ENCODE measurements at regions not wholly inside any gene's neighbourhood (a gene's known extent, or its start where the extent isn't known, plus 50 kb on each side); places are given as distances from the start of the nearest gene placed in this dataset.
A peak's percentile ranks its signal among the peaks of the same experiment; 100 is the strongest.

DNA sequence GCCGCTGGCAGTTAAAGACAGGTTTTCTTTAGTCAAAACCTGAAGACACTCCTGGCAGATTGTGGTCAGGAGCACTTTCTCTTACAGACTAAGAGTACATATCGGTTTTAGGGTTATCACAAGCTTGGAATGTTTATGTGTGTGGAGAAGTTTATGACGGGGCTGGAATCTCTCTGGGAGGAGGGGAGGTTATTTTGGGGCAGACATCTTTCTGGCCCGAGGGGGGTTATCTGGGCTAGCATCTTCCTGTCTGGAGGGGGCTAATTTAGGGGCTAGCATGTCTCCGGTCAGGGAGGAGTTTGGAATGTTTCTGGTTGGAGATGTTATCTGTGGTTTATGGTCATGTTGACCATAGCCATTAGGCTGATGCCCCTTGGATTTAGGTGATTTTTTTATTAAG, 141.2 kb upstream of the KIF5B start:
- Mint-ChIP-seq H3K36me3 (no peaks in the 10 kb centered on the region), H3K4me3 (no peak overlapping the region), H3K27me3 (ENCODE audit: low read depth) (no peaks in the 10 kb centered on the region), H3K27ac (no peak overlapping the region), H3K4me1 (0 out of 2 replicates have a peak, but pooled peaks cover 4% of the 10 kb centered on the region), H3K9me3 (no peaks in the 10 kb centered on the region)
- no peak for ATAC-seq
- POLR2A ChIA-PET: no interaction called here
- CTCF ChIA-PET: interaction anchor here (2.4 kb wide), 1 partner anchor 13 kb away, joined by 7 read pairs; no protein-coding TSS in a partner anchor
- TF ChIP-seq ZNF138 (CRISPR knock-in tag; conservative IDR thresholded peaks at IDR 0.05) (no peak), ZNF219 (CRISPR knock-in tag; IDR thresholded peaks at IDR 0.05; ENCODE audit: borderline replicate concordance) (no peak), CREM (CRISPR knock-in tag; IDR thresholded peaks at IDR 0.05) (no peak), ZNF121 (CRISPR knock-in tag; IDR thresholded peaks at IDR 0.05) (no peak), ZNF263 (CRISPR knock-in tag; IDR thresholded peaks at IDR 0.05; ENCODE audit: low read depth) (no peak), ZNF416 (CRISPR knock-in tag; IDR thresholded peaks at IDR 0.05) (no peak)
- TF ChIP-seq, protein P1, sequence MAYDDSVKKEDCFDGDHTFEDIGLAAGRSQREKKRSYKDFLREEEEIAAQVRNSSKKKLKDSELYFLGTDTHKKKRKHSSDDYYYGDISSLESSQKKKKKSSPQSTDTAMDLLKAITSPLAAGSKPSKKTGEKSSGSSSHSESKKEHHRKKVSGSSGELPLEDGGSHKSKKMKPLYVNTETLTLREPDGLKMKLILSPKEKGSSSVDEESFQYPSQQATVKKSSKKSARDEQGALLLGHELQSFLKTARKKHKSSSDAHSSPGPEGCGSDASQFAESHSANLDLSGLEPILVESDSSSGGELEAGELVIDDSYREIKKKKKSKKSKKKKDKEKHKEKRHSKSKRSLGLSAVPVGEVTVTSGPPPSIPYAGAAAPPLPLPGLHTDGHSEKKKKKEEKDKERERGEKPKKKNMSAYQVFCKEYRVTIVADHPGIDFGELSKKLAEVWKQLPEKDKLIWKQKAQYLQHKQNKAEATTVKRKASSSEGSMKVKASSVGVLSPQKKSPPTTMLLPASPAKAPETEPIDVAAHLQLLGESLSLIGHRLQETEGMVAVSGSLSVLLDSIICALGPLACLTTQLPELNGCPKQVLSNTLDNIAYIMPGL (CRISPR knock-in tag; IDR thresholded peaks at IDR 0.05): no peak
- TF ChIP-seq, protein P2, sequence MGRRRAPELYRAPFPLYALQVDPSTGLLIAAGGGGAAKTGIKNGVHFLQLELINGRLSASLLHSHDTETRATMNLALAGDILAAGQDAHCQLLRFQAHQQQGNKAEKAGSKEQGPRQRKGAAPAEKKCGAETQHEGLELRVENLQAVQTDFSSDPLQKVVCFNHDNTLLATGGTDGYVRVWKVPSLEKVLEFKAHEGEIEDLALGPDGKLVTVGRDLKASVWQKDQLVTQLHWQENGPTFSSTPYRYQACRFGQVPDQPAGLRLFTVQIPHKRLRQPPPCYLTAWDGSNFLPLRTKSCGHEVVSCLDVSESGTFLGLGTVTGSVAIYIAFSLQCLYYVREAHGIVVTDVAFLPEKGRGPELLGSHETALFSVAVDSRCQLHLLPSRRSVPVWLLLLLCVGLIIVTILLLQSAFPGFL (CRISPR knock-in tag; IDR thresholded peaks at IDR 0.05; ENCODE audit: borderline replicate concordance): no peak
- TF ChIP-seq, protein P3, sequence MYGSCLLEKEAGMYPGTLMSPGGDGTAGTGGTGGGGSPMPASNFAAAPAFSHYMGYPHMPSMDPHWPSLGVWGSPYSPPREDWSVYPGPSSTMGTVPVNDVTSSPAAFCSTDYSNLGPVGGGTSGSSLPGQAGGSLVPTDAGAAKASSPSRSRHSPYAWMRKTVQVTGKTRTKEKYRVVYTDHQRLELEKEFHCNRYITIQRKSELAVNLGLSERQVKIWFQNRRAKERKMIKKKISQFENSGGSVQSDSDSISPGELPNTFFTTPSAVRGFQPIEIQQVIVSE (CRISPR knock-in tag; IDR thresholded peaks at IDR 0.05; ENCODE audit: borderline replicate concordance): no peak
- TF ChIP-seq, protein P4, sequence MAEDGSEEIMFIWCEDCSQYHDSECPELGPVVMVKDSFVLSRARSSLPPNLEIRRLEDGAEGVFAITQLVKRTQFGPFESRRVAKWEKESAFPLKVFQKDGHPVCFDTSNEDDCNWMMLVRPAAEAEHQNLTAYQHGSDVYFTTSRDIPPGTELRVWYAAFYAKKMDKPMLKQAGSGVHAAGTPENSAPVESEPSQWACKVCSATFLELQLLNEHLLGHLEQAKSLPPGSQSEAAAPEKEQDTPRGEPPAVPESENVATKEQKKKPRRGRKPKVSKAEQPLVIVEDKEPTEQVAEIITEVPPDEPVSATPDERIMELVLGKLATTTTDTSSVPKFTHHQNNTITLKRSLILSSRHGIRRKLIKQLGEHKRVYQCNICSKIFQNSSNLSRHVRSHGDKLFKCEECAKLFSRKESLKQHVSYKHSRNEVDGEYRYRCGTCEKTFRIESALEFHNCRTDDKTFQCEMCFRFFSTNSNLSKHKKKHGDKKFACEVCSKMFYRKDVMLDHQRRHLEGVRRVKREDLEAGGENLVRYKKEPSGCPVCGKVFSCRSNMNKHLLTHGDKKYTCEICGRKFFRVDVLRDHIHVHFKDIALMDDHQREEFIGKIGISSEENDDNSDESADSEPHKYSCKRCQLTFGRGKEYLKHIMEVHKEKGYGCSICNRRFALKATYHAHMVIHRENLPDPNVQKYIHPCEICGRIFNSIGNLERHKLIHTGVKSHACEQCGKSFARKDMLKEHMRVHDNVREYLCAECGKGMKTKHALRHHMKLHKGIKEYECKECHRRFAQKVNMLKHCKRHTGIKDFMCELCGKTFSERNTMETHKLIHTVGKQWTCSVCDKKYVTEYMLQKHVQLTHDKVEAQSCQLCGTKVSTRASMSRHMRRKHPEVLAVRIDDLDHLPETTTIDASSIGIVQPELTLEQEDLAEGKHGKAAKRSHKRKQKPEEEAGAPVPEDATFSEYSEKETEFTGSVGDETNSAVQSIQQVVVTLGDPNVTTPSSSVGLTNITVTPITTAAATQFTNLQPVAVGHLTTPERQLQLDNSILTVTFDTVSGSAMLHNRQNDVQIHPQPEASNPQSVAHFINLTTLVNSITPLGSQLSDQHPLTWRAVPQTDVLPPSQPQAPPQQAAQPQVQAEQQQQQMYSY (CRISPR knock-in tag; IDR thresholded peaks at IDR 0.05): no peak
- DNase-seq (ENCODE audit: low spot score): no peak

DNA sequence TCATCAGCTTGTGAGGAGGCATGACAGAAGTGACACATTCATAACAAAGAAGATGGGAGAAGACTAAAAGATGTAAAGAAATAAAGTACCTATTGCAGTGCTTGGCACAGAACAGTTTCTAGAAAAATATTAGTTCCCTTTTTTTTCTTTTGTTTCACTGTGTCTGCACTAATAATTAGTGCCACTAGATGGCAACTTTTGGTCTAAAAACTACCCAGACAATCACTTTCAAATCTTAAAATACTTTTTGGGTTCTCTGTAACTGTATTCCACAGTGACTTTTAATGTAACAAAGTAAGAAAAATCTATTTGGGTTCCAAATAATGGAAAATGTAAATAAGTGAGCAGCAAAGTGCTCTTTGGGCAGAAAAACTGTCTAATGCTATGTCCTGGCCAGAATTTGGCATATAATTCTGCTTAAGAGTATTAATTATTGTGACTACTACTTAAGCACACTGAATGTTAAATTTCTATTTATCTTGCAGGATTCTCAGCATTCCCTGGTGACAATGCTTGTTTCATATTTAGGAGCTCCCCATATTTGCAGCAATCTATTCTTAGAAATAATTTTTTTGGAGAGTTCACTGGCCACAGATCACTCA, 134.8 kb upstream of the KIF5B start:
- H3K4me1 Mint-ChIP-seq: no peaks in the 10 kb centered on the region
- DNase-seq (ENCODE audit: low spot score) (no peak), ATAC-seq (no peak)
- H3K27ac Mint-ChIP-seq: no peak overlapping the region
- ChIA-PET POLR2A (no interaction called here), CTCF (interaction anchor here (0.8 to 1.2 kb wide), 3 partner anchors 13 to 76 kb away, joined by 3 to 5 read pairs (median 4); no protein-coding TSS in a partner anchor)
- peaks cover 5% of the 10 kb centered on the region; the same call in 1 of the 2 replicates for H3K9me3 Mint-ChIP-seq
- H3K36me3 Mint-ChIP-seq: no peaks in the 10 kb centered on the region
- H3K4me3 Mint-ChIP-seq: no peak overlapping the region
- H3K27me3 Mint-ChIP-seq (ENCODE audit: low read depth): no peaks in the 10 kb centered on the region
- TF ChIP-seq, protein P5, sequence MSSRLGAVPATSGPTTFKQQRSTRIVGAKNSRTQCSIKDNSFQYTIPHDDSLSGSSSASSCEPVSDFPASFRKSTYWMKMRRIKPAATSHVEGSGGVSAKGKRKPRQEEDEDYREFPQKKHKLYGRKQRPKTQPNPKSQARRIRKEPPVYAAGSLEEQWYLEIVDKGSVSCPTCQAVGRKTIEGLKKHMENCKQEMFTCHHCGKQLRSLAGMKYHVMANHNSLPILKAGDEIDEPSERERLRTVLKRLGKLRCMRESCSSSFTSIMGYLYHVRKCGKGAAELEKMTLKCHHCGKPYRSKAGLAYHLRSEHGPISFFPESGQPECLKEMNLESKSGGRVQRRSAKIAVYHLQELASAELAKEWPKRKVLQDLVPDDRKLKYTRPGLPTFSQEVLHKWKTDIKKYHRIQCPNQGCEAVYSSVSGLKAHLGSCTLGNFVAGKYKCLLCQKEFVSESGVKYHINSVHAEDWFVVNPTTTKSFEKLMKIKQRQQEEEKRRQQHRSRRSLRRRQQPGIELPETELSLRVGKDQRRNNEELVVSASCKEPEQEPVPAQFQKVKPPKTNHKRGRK (CRISPR knock-in tag; IDR thresholded peaks at IDR 0.05; ENCODE audit: borderline replicate concordance): no peak
- no peak for TF ChIP-seq ZNF423 (CRISPR knock-in tag; IDR thresholded peaks at IDR 0.05)
- TF ChIP-seq, protein P6, sequence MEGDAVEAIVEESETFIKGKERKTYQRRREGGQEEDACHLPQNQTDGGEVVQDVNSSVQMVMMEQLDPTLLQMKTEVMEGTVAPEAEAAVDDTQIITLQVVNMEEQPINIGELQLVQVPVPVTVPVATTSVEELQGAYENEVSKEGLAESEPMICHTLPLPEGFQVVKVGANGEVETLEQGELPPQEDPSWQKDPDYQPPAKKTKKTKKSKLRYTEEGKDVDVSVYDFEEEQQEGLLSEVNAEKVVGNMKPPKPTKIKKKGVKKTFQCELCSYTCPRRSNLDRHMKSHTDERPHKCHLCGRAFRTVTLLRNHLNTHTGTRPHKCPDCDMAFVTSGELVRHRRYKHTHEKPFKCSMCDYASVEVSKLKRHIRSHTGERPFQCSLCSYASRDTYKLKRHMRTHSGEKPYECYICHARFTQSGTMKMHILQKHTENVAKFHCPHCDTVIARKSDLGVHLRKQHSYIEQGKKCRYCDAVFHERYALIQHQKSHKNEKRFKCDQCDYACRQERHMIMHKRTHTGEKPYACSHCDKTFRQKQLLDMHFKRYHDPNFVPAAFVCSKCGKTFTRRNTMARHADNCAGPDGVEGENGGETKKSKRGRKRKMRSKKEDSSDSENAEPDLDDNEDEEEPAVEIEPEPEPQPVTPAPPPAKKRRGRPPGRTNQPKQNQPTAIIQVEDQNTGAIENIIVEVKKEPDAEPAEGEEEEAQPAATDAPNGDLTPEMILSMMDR (IDR thresholded peaks at IDR 0.05): peak; percentile 40; the same call in 1 of the 2 replicates
- TF ChIP-seq SMAD3 (CRISPR knock-in tag; IDR thresholded peaks at IDR 0.05; ENCODE audit: borderline replicate concordance): no peak

Data from WTC11 (cell line).